K562 (cell line): ENCODE measurements at regions not wholly inside any gene's neighbourhood (a gene's known extent, or its start where the extent isn't known, plus 50 kb on each side); places are given as distances from the start of the nearest gene placed in this dataset.

Experiments used
- FOXM1 ChIP-seq, 2 experiments: fragments of 450-650 bp in 1 of 2; sonication (generic) in 1 of 2; formaldehyde crosslinking in 1 of 2; IDR thresholded peaks; 2 replicates each; pipeline versions ENCODE4 v1.6.1 to v1.9.0; 2017 to 2022; ENCODE audit warnings: low read depth in 2 of 2, mild to moderate bottlenecking in 2 of 2, missing genetic modification reagents in 1 of 2, moderate library complexity in 1 of 2
- YY1 ChIP-seq, 3 experiments: IDR thresholded peaks; 2 replicates each; pipeline ENCODE4 v1.6.1; 2011; ENCODE audit warnings: low read length in 2 of 3, mild to moderate bottlenecking in 2 of 3, moderate library complexity in 2 of 3, borderline replicate concordance in 1 of 3, control low read depth in 1 of 3, low read depth in 1 of 3; ENCODE audit not compliant: insufficient read depth in 3 of 3, insufficient replicate concordance in 2 of 3, control insufficient read depth in 1 of 3, insufficient read length in 1 of 3; ENCODE audit errors: extremely low read depth in 1 of 3

- TF ChIP-seq YY1 (IDR thresholded peaks at IDR 0.05; ENCODE audit: borderline replicate concordance in 1 of 3, control insufficient read depth in 1 of 3, extremely low read depth in 1 of 3, insufficient read depth in 3 of 3, insufficient read length in 1 of 3, insufficient replicate concordance in 2 of 3, low read depth in 1 of 3, low read length in 2 of 3) = no peak
- no peak for TF ChIP-seq FOXM1 (IDR thresholded peaks at IDR 0.05; ENCODE audit: low read depth)
- TF ChIP-seq FOXM1 (CRISPR knock-in tag; IDR thresholded peaks at IDR 0.05; ENCODE audit: low read depth) = no peak
Observed at GRCh38 chr6:97406633-97407032, 123.6 kb upstream of the MMS22L start.
